HG02970 (cell line): ENCODE measurements at regions not wholly inside any gene's neighbourhood (a gene's known extent, or its start where the extent isn't known, plus 50 kb on each side); places are given as distances from the start of the nearest gene placed in this dataset.

ENCODE experiments used
- ATAC-seq: cut with Tn5 transposase; IDR thresholded peaks from one replicate; pipeline ENCODE4 v1.9.1; 2021; ENCODE audit warnings: mild to moderate bottlenecking, moderate library complexity, moderate number of reproducible peaks; ENCODE audit not compliant: unreplicated experiment, low FRiP score

- no peak for ATAC-seq
Observed at GRCh38 chr18:57921708-57922107, 118.6 kb upstream of the ATP8B1 start.

GRCh38 chr18:57920036-57920435 is 116.9 kb upstream of the ATP8B1 start:
- ATAC-seq, result no peak

- ATAC-seq, result no peak
Observed at GRCh38 chr18:57918601-57919000, 115.5 kb upstream of the ATP8B1 start.

DNA sequence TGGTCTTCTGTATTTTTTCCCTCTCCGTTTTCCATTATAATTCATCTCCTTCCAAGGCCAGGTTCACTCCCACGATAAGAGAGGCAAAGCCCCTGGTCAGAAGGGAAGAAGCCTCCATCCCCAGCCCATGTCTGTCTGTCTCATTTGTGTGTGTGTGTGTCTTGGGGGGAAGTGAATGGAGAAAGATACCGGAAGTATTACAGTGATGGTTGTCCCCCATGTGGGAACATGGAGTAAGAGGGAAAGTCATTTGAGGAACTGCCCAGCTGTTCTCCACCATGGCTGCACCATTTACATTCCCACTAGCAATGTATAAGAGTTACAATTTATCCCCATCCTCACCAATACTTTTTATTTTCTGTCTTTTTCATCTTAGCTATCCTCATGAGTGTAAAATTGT is 113.6 kb upstream of the ATP8B1 start:
- no peak for ATAC-seq

DNA sequence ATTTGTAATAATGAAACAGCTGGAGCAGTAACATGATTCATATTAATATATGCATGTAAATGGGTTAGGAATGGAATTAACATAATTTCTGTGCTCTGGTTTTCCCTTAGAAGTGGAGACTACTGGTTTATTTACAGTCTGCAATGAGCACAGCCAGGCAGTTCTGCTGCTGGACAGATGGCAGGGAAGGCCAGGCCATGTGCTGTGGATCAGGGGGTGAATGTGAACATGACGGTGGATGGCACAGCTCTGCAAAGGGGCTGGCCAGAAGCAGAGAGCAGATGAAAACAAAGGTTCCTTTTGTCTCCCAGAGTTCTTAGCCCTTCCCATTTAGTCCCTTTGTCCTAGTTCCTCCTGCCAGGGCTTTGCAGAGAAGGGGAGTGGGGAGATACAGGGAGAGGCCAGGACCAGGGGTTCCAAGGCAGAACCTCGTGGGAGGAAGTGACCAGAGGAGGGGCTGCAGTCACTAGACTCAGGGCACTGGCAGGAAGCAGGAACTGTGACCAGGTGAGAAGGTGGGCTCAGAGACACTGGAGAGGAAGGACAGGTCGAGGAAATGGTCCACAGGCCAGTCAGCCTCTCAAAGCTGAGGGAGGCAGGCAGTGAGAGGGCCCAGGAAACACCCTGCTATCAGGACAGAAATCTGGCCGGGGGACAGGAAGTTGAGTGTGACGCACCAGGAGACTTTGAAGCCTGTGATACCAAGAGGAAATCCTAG is 112.9 kb upstream of the ATP8B1 start:
- no peak for ATAC-seq

- ATAC-seq, result no peak
Observed at GRCh38 chr18:57915248-57915647, 112.1 kb upstream of the ATP8B1 start.

DNA sequence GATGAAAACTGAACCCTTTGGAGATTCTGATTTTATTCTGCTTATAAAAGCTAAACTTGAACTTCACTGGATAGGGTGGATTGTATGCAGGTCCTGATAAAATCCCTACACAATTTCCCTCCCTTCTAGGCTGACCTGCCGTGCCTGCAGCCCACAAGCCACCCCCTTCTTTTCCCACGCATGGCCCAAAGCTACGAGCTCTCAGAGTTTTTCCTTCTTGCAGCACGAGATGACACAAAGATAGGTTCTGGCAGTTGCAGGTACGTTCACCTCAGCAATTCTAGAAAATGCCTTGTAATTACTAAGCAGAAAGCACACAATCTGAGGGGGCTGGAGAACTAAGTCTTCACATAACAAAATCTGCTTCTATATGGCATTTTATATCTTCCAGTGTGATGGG is 110.6 kb upstream of the ATP8B1 start:
- no peak for ATAC-seq

- ATAC-seq, result no peak
Observed at GRCh38 chr18:57910817-57911216, 107.7 kb upstream of the ATP8B1 start.

DNA sequence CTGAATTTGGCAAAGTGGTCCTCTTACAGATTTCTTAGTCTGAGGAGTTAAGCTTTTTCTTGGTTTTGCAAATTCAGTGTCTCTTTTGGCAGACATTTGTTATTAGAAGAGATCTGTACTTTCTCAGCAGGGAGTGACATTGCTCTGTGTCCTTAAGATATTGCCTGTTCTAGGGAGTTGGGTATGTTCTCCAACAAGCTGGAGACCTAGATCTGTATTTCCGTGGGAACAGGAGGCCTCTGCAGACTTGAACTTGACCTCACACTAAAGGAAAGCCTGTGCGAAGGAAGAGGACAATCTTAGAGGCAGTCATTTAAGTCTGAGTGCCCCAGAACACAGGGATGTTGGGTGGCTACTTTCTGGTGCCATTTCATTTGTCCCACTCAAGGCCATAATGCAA is 107.0 kb upstream of the ATP8B1 start:
- ATAC-seq, result no peak

DNA sequence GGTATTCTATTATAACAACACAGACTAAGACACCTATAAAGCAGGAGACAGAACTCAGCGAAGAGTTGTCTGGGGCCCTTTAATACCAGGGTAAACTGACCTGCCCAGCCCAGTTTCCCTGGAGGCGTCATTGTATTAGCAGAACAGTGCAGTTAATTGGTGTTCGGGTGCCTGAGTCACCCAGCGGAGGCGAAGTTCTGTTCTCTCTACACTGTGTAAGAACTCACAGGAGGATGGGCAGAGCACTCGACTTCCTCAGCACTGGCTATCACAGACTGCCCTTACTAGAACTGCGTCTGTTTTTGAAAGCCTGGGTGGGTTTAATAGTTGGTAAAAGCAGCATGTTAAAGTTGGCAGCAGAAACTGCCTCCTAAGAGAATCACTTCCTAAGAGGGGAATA is 106.5 kb upstream of the ATP8B1 start:
- no peak for ATAC-seq

DNA sequence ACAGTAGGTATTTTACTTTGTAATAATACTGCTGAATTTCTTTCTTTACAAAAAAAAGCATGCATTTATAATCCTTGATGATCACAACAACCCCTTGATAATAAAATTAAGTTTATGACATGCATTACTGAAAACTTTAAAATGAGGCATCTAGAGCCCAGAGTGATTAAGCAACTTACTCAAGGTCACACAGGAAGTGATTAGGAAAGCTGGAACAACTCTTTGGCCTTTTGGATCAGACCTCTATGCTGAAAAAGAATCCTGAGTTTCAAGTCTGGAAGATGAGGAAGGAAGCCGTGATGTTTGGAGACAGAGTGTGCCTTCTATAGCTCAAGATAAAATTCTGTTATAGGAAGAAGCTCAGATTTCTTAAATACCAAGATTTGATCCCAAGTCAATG is 105.0 kb upstream of the ATP8B1 start:
- no peak for ATAC-seq

DNA sequence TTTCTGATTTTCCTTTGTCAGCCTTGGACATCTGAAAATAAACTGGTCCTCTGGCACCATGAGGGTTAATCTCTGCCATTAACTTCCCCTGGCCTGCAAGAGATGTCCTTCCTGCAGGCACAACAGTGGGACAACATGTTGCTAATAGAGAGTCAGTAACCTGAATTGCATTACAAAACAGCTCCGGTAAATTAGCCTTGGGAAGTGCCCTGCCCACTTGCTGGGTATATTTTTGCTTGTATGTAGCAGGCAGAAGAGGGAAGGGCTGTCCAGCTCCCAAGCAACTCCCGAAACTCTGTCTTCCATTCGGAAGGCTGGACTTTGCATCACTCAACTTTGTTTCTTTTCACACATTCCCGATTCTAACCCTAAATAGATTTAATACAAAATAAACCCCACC is 104.4 kb upstream of the ATP8B1 start:
- no peak for ATAC-seq

- ATAC-seq, result no peak
Observed at GRCh38 chr18:57906852-57907251, 103.7 kb upstream of the ATP8B1 start.

- ATAC-seq, result no peak
Observed at GRCh38 chr18:57904535-57904934, 101.4 kb upstream of the ATP8B1 start.

DNA sequence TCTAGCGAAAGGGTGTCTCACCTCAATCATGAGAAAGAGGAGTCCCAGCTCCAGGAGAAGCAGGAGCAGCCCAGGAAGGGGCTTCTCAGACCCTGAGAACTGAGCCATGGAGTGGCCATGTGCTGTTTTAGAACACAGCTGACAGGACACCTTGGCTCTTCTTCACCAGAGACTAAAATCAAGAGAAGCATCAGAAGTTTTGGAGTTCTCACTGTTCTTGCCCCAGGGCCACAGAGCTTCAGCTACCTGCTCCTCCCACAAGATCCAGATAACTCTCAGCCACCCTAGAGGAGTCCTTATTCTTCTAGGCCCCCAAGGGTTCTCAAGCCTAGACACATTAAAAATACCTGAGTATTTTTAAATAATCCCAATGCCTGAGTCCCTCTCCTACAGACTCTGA is 99.6 kb upstream of the ATP8B1 start:
- ATAC-seq, result no peak

- ATAC-seq, result no peak
Observed at GRCh38 chr18:57901825-57902589, 98.9 kb upstream of the ATP8B1 start.

- ATAC-seq, result no peak
Observed at GRCh38 chr18:57900906-57901435, 97.9 kb upstream of the ATP8B1 start.

- no peak for ATAC-seq
Observed at GRCh38 chr18:57898506-57899124, 95.5 kb upstream of the ATP8B1 start.

DNA sequence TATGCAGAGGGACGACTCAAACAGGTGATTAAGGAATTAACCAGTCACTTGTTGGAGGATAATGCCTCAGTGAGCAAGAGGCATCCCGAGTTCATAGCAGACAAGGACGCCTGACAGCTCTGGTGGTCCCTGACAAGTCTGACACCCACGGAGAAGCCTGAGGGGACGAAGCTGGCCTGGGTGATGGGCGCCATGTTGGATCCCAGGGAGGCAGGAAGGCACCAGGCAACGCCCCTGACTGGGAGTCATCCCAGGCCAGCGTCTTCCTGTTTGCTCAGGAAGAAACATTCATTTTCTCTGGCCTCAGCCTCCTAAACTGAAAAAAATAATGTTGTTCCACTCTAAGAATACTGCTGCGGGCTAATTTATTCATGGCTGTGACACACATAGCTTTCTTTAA is 92.1 kb upstream of the ATP8B1 start:
- no peak for ATAC-seq

DNA sequence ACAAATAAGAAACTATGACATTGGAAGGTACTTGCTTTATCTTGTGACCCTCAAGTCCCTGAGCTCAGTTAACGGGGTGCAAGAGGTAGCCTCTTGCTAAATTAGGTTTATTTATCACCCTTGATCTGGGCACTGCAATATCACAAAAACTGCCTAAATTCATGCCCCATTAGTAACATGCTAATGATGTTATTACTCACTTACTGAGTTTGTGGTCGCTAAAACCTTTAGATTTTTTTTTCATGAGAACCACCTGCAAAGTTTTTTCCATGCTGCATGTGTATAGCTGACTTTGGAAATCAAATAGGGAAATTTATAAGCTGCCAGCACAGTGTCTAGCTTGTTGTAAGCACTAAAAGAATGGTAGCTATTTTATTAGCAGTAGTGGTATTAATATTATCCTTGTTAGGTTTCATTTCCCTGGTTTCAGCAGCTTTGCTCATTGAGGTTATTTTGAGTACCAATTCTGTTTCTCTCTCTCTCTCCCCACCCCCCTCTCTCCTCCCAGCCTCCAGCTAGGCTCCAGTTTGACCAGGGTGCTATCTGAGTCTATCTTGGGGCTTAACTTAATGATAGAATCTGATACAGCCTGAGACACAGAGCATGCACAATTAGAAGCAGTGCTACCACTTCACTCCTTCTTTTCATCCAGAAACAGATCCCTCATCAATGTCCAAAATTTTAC is 88.7 kb upstream of the ATP8B1 start:
- ATAC-seq, result no peak

DNA sequence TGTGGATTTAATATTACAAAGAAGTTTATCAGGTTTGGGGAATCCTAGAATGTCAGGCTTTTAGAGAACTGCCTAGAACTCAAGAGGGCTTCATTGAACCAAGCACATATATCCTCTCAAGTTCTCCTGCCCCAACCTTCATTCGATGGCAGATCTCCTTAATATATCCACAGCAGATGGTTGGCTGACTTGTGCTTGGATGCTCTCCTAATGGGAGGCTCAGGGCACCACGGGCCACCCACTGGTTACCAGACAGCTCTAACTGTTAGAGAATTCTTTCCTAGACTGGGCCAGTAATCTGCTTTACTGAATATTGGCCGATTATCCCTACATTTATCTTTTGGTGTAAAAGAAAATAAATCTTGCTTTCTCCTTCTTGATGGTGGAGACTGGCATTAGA is 87.2 kb upstream of the ATP8B1 start:
- ATAC-seq, result no peak
